GM12878 (cell line): ENCODE measurements at regions not wholly inside any gene's neighbourhood (a gene's known extent, or its start where the extent isn't known, plus 50 kb on each side); places are given as distances from the start of the nearest gene placed in this dataset.

ENCODE experiments used
- ATAC-seq: fragments of 200-7000 bp; cut with Tn5 transposase; 3 replicates; pipeline ENCODE4 v1.9.1; 2020; ENCODE audit warnings: mild to moderate bottlenecking, moderate library complexity
- BruUV-seq: library from RNA; stranded (reverse); fragments of 400-500 nt; replicated peaks from 2 replicates; lab custom pipeline; 2021; lab: Mats Ljungman, UMichigan
- CTCF ChIA-PET: fragments of 300-600 bp; sonication (Branson Sonifier 250); formaldehyde crosslinking; extraction: SDS; loops from one replicate; lab custom pipeline; 2021; ENCODE audit warnings: inconsistent platforms; lab: Yijun Ruan, JAX
- POLR2A ChIA-PET: fragments of 350-600 bp; formaldehyde crosslinking; extraction: SDS; loops from one replicate; lab custom pipeline; 2021; ENCODE audit warnings: inconsistent platforms; lab: Charles Lee
- RAD21 ChIA-PET: fragments of 300-600 bp; sonication (Branson Sonifier 250); formaldehyde crosslinking; loops from one replicate; lab custom pipeline; 2023; ENCODE audit warnings: antibody characterized with exemption; ENCODE audit not compliant: unreplicated experiment; lab: Charles Lee
- SMC1A ChIA-PET: fragments of 300-600 bp; sonication (Branson Sonifier 250); formaldehyde crosslinking; loops from one replicate; lab custom pipeline; 2023; ENCODE audit not compliant: unreplicated experiment, uncharacterized antibody; lab: Charles Lee
- DNase-seq: peaks from one replicate; pipeline ENCODE4 v3.0.0-alpha.2; 2011; ENCODE audit warnings: low read depth, low spot score
- FAIRE-seq: peaks from 3 replicates; lab custom pipeline; 2011; peaks lifted over from hg19 to GRCh38; lab: Jason Lieb, UNC
- H2AFZ ChIP-seq: 2 replicates; pipeline ENCODE4 v1.6.0; 2011; ENCODE audit warnings: low read depth, low read length, control low read depth; ENCODE audit not compliant: control insufficient read depth
- H3K27ac ChIP-seq: 2 replicates; pipeline ENCODE4 v1.5.1; 2011; ENCODE audit warnings: control low read depth; ENCODE audit not compliant: control insufficient read depth, insufficient read depth
- H3K27me3 ChIP-seq, 2 experiments: replicated peaks in 1 of 2; 2 replicates each; pipeline versions ENCODE4 v1.6.0 to v1.6.1; 2011; ENCODE audit warnings: low read length in 1 of 2; ENCODE audit not compliant: control insufficient read depth in 2 of 2, insufficient read depth in 2 of 2
- H3K36me3 ChIP-seq, 2 experiments: 2 replicates each; pipeline ENCODE4 v1.5.1; 2011; ENCODE audit warnings: low read length in 1 of 2; ENCODE audit not compliant: control insufficient read depth in 2 of 2, insufficient read depth in 2 of 2
- H3K4me1 ChIP-seq: 2 replicates; pipeline ENCODE4 v1.6.1; 2011; ENCODE audit warnings: mild to moderate bottlenecking, low read length, moderate library complexity, mixed read lengths; ENCODE audit not compliant: control insufficient read depth, insufficient read depth
- H3K4me2 ChIP-seq: 2 replicates; pipeline ENCODE4 v1.6.0; 2011; ENCODE audit warnings: control low read depth; ENCODE audit not compliant: control insufficient read depth, insufficient read depth
- H3K4me3 ChIP-seq: fragments of 200-600 bp; sonication (generic); 2 replicates; pipeline ENCODE4 v1.5.1; 2016
- H3K79me2 ChIP-seq: 2 replicates; pipeline ENCODE4 v1.6.0; 2011; ENCODE audit warnings: low read length; ENCODE audit not compliant: control insufficient read depth, insufficient read depth
- H3K9ac ChIP-seq: 2 replicates; pipeline ENCODE4 v1.8.0; 2011; ENCODE audit warnings: low read length, control low read depth, mixed read lengths; ENCODE audit not compliant: control insufficient read depth, insufficient read depth
- H3K9me3 ChIP-seq: replicated peaks from 3 replicates; pipeline ENCODE4 v1.5.1; 2011; ENCODE audit warnings: mild to moderate bottlenecking, low read length; ENCODE audit not compliant: control insufficient read depth, insufficient read depth
- H4K20me1 ChIP-seq: 2 replicates; pipeline ENCODE4 v1.6.0; 2011; ENCODE audit not compliant: control insufficient read depth, insufficient read depth
- ASH2L ChIP-seq: fragments of 300-600, 200-600 bp; sonication (generic); IDR thresholded peaks from 2 replicates; pipeline ENCODE4 v1.6.1; 2017; ENCODE audit warnings: low read depth, mild to moderate bottlenecking, borderline replicate concordance
- CEBPB ChIP-seq, 2 experiments: fragments of 150-350 bp in 1 of 2; IDR thresholded peaks; 2 replicates each; pipeline ENCODE4 v1.6.1; 2012 to 2014; ENCODE audit warnings: low read depth in 2 of 2, low read length in 2 of 2, borderline replicate concordance in 1 of 2, inconsistent platforms in 1 of 2
- CHD1 ChIP-seq: IDR thresholded peaks from 2 replicates; pipeline ENCODE4 v1.6.1; 2012; ENCODE audit warnings: low read depth, low read length, improper control_type of control experiment
- ESRRA ChIP-seq: IDR thresholded peaks from 2 replicates; pipeline ENCODE4 v1.6.1; 2012; ENCODE audit warnings: mild to moderate bottlenecking, low read length, improper control_type of control experiment
- FOXK2 ChIP-seq: fragments of 450-650 bp; IDR thresholded peaks from 2 replicates; pipeline ENCODE4 v1.6.1; 2017; ENCODE audit warnings: mild to moderate bottlenecking, moderate library complexity
- FOXM1 ChIP-seq: IDR thresholded peaks from 2 replicates; pipeline ENCODE4 v1.6.1; 2012; ENCODE audit warnings: low read depth, mild to moderate bottlenecking, inconsistent platforms, low read length, moderate library complexity
- HDAC2 ChIP-seq: fragments of 200-600 bp; sonication (generic); IDR thresholded peaks from 2 replicates; pipeline ENCODE4 v1.6.1; 2017
- MEF2B ChIP-seq: fragments of 450-650 bp; IDR thresholded peaks from 2 replicates; pipeline ENCODE4 v1.6.1; 2018; ENCODE audit warnings: mild to moderate bottlenecking, moderate library complexity; ENCODE audit not compliant: partially characterized antibody, poor library complexity, severe bottlenecking
- NFXL1 ChIP-seq: fragments of 450-650 bp; IDR thresholded peaks from 2 replicates; pipeline ENCODE4 v1.6.1; 2017; ENCODE audit warnings: antibody characterized with exemption, mild to moderate bottlenecking, borderline replicate concordance
- SMARCA5 ChIP-seq: fragments of 450-650 bp; IDR thresholded peaks from 2 replicates; pipeline ENCODE4 v1.6.1; 2017; ENCODE audit warnings: mild to moderate bottlenecking
- SMC3 ChIP-seq: IDR thresholded peaks from 2 replicates; pipeline ENCODE4 v1.6.1; 2011; ENCODE audit warnings: low read length, improper control_type of control experiment, borderline replicate concordance
- ZNF24 ChIP-seq: fragments of 450-650 bp; IDR thresholded peaks from 2 replicates; pipeline ENCODE4 v1.6.1; 2017; ENCODE audit warnings: antibody characterized with exemption, mild to moderate bottlenecking
- WGBS: methylation state at CpG from one replicate; pipeline ENCODE4 v1.1.6; 2016; ENCODE audit warnings: low lambda C conversion rate; ENCODE audit not compliant: insufficient replicate concordance, insufficient coverage; ENCODE audit errors: missing lambda C conversion rate; 5-methylcytosine and 5-hydroxymethylcytosine counted together
- in situ Hi-C: fragments of 300-500 bp; cut with MboI; formaldehyde crosslinking; loops from 9 replicates; pipeline ENCODE4 v1.14.3; 2018; ENCODE audit warnings: mixed read lengths
- intact Hi-C: fragments of 100-400 bp; cut with micrococcal nuclease; formaldehyde crosslinking; loops from one replicate; pipeline ENCODE4 v1.14.2; 2022; ENCODE audit not compliant: unreplicated experiment
- TF ChIP-seq, protein P1 (sequence below): fragments of 450-650 bp; formaldehyde crosslinking; IDR thresholded peaks from 2 replicates; pipeline ENCODE4 v1.5.0; 2022; ENCODE audit warnings: mild to moderate bottlenecking, missing genetic modification characterization
- TF ChIP-seq, protein P2 (sequence below): fragments of 450-650 bp; IDR thresholded peaks from 2 replicates; pipeline ENCODE4 v1.6.1; 2017; ENCODE audit warnings: borderline replicate concordance

DNA sequence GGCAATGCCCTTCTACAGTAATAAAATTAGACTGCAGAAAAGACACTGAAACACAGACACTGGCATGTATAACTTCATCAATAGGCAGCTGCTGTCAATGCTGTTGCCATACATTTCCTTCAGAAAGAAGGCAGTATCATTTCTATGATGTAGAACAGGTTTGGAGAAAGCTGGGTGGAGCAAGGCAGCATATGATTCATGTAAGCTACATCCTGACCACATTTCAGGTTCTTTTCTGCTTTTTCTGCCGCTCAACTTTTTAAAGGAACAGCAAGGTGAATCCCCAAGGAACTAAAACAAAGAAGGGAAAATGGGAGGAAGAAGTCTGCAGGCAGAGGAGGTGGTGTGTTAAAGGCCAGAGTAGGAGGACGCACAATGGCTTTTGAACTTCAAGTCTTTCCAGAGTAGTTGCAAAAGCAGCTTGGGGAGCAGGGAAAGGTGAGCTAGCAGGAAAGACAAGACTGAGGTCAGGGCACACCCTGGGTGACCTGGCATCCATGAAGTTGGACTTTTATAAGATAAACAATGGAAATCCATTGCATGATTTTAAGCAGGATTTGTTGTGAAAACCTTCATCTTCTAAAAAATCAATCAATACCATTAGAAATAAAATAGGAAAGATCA lies 142.1 kb downstream of the MED10 start:
- no peak for TF ChIP-seq FOXM1
- TF ChIP-seq, protein P1, sequence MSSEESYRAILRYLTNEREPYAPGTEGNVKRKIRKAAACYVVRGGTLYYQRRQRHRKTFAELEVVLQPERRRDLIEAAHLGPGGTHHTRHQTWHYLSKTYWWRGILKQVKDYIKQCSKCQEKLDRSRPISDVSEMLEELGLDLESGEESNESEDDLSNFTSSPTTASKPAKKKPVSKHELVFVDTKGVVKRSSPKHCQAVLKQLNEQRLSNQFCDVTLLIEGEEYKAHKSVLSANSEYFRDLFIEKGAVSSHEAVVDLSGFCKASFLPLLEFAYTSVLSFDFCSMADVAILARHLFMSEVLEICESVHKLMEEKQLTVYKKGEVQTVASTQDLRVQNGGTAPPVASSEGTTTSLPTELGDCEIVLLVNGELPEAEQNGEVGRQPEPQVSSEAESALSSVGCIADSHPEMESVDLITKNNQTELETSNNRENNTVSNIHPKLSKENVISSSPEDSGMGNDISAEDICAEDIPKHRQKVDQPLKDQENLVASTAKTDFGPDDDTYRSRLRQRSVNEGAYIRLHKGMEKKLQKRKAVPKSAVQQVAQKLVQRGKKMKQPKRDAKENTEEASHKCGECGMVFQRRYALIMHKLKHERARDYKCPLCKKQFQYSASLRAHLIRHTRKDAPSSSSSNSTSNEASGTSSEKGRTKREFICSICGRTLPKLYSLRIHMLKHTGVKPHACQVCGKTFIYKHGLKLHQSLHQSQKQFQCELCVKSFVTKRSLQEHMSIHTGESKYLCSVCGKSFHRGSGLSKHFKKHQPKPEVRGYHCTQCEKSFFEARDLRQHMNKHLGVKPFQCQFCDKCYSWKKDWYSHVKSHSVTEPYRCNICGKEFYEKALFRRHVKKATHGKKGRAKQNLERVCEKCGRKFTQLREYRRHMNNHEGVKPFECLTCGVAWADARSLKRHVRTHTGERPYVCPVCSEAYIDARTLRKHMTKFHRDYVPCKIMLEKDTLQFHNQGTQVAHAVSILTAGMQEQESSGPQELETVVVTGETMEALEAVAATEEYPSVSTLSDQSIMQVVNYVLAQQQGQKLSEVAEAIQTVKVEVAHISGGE (CRISPR knock-in tag): no peak
- TF ChIP-seq ASH2L: no peak
- no peak for TF ChIP-seq FOXK2
- no peak for TF ChIP-seq SMC3
- no peak for TF ChIP-seq NFXL1
- no peak for TF ChIP-seq HDAC2
- TF ChIP-seq ESRRA: no peak
- no peak for TF ChIP-seq CHD1
- TF ChIP-seq, protein P2, sequence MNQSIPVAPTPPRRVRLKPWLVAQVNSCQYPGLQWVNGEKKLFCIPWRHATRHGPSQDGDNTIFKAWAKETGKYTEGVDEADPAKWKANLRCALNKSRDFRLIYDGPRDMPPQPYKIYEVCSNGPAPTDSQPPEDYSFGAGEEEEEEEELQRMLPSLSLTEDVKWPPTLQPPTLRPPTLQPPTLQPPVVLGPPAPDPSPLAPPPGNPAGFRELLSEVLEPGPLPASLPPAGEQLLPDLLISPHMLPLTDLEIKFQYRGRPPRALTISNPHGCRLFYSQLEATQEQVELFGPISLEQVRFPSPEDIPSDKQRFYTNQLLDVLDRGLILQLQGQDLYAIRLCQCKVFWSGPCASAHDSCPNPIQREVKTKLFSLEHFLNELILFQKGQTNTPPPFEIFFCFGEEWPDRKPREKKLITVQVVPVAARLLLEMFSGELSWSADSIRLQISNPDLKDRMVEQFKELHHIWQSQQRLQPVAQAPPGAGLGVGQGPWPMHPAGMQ: no peak
- TF ChIP-seq CEBPB (IDR thresholded peaks at IDR 0.05; ENCODE audit: borderline replicate concordance in 1 of 2, low read depth in 2 of 2, low read length in 2 of 2): no peak
- TF ChIP-seq MEF2B: no peak
- TF ChIP-seq ZNF24: no peak
- TF ChIP-seq SMARCA5: no peak
- Histone ChIP-seq H4K20me1 (no peaks in the 10 kb centered on the region), H3K36me3 (no peaks in the 10 kb centered on the region), H3K4me2 (no peak overlapping the region), H3K79me2 (no peaks in the 10 kb centered on the region), H3K9me3 (no peaks in the 10 kb centered on the region; the same call in 2 of the 3 replicates), H3K27ac (no peak overlapping the region), H3K27me3 (no peaks in the 10 kb centered on the region), H3K4me3 (no peak overlapping the region), H2AFZ (no peak overlapping the region), H3K4me1 (no peaks in the 10 kb centered on the region), H3K9ac (no peak overlapping the region)
- in situ Hi-C loops (no loop called here), intact Hi-C loops (no loop called here)
- DNase-seq: no peak
- ChIA-PET CTCF (interaction anchor here (1.1 kb wide), 1 partner anchor 11 kb away, joined by 3 read pairs; no protein-coding TSS in a partner anchor), POLR2A (interaction anchor here (1.1 kb wide), 1 partner anchor 31 kb away, joined by 6 read pairs; no protein-coding TSS in a partner anchor), SMC1A (interaction anchor here (0.7 to 1.5 kb wide), 10 partner anchors 10 to 127 kb away, joined by 3 to 9 read pairs (median 3); no protein-coding TSS in a partner anchor), RAD21 (interaction anchor here (0.6 to 2.5 kb wide), 4 partner anchors 12 to 37 kb away, joined by 3 to 8 read pairs (median 4); no protein-coding TSS in a partner anchor)
- 30% methylated on average over 2 of the region's 2 CpGs for WGBS
- FAIRE-seq: no peak
- ATAC-seq: peak; percentile 35
- no TSS peak for BruUV-seq
